ENCODE measurements at regions not wholly inside any gene's neighbourhood (a gene's known extent, or its start where the extent isn't known, plus 50 kb on each side); places are given as distances from the start of the nearest gene placed in this dataset.
"Not testable (repeated sequence)": the region's sequence is repeated elsewhere in the genome, so short reads cannot be mapped to it uniquely, and the experiment has no call there.

- not testable (repeated sequence) for ATAC-seq (ENCODE audit: insufficient read depth, low FRiP score); H3K27ac ChIP-seq (ENCODE audit: low read depth in 1 of 2, low read length in 1 of 2); H3K9me3 ChIP-seq (ENCODE audit: control insufficient read depth in 4 of 4, insufficient read depth in 3 of 4, low read length in 3 of 4); H3K36me3 ChIP-seq (ENCODE audit: control insufficient read depth in 4 of 4, insufficient read depth in 4 of 4, low read length in 4 of 4); H3K27me3 ChIP-seq (ENCODE audit: control insufficient read depth in 3 of 3, insufficient read depth in 3 of 3, low read length in 2 of 3); H3K4me1 ChIP-seq (ENCODE audit: control insufficient read depth in 5 of 5, insufficient read depth in 5 of 5, low read length in 5 of 5); H3K4me3 ChIP-seq; DNase-seq; H3K9ac ChIP-seq (ENCODE audit: insufficient read depth in 1 of 2, low read length in 2 of 2)
- WGBS, 2 donors: 82 to 85% methylated on average over 10 to 12 of the region's 16 CpGs
These were observed 62.6 kb upstream of the METTL9 start for GRCh38 chr16:21536740-21537139.

- not testable (repeated sequence) for H3K4me1 ChIP-seq (ENCODE audit: control insufficient read depth in 5 of 5, insufficient read depth in 5 of 5, low read length in 5 of 5); H3K9ac ChIP-seq (ENCODE audit: insufficient read depth in 1 of 2, low read length in 2 of 2); ATAC-seq (ENCODE audit: insufficient read depth, low FRiP score); H3K4me3 ChIP-seq; H3K27ac ChIP-seq (ENCODE audit: low read depth in 1 of 2, low read length in 1 of 2); H3K36me3 ChIP-seq (ENCODE audit: control insufficient read depth in 4 of 4, insufficient read depth in 4 of 4, low read length in 4 of 4); H3K27me3 ChIP-seq (ENCODE audit: control insufficient read depth in 3 of 3, insufficient read depth in 3 of 3, low read length in 2 of 3); DNase-seq; H3K9me3 ChIP-seq (ENCODE audit: control insufficient read depth in 4 of 4, insufficient read depth in 3 of 4, low read length in 3 of 4)
- WGBS, 2 donors: 96 to 98% methylated on average over 7 of the region's 8 CpGs
These were observed 61.8 kb upstream of the METTL9 start for GRCh38 chr16:21537598-21537997.

GRCh38 chr16:21539107-21539618 lies 60.2 kb upstream of the METTL9 start:
- H3K27ac ChIP-seq (ENCODE audit: low read depth in 1 of 2, low read length in 1 of 2); H3K4me1 ChIP-seq (ENCODE audit: control insufficient read depth in 5 of 5, insufficient read depth in 5 of 5, low read length in 5 of 5); H3K4me3 ChIP-seq; H3K9ac ChIP-seq (ENCODE audit: insufficient read depth in 1 of 2, low read length in 2 of 2); DNase-seq; ATAC-seq (ENCODE audit: insufficient read depth, low FRiP score); H3K36me3 ChIP-seq (ENCODE audit: control insufficient read depth in 4 of 4, insufficient read depth in 4 of 4, low read length in 4 of 4); H3K9me3 ChIP-seq (ENCODE audit: control insufficient read depth in 4 of 4, insufficient read depth in 3 of 4, low read length in 3 of 4); H3K27me3 ChIP-seq (ENCODE audit: control insufficient read depth in 3 of 3, insufficient read depth in 3 of 3, low read length in 2 of 3): not testable (repeated sequence)
- 85 to 87% methylated on average over 9 of the region's 9 CpGs for WGBS, 2 donors

GRCh38 chr16:21540770-21541433 lies 58.5 kb upstream of the METTL9 start:
- H3K27me3 ChIP-seq (ENCODE audit: control insufficient read depth in 3 of 3, insufficient read depth in 3 of 3, low read length in 2 of 3); H3K9ac ChIP-seq (ENCODE audit: insufficient read depth in 1 of 2, low read length in 2 of 2); H3K36me3 ChIP-seq (ENCODE audit: control insufficient read depth in 4 of 4, insufficient read depth in 4 of 4, low read length in 4 of 4); H3K4me3 ChIP-seq; DNase-seq; H3K27ac ChIP-seq (ENCODE audit: low read depth in 1 of 2, low read length in 1 of 2); H3K9me3 ChIP-seq (ENCODE audit: control insufficient read depth in 4 of 4, insufficient read depth in 3 of 4, low read length in 3 of 4); H3K4me1 ChIP-seq (ENCODE audit: control insufficient read depth in 5 of 5, insufficient read depth in 5 of 5, low read length in 5 of 5): not testable (repeated sequence)
- 52 to 68% methylated on average over 19 to 20 of the region's 21 CpGs for WGBS, 2 donors
- ATAC-seq (ENCODE audit: insufficient read depth, low FRiP score): peak; percentile 28

- not testable (repeated sequence) for H3K9me3 ChIP-seq (ENCODE audit: control insufficient read depth in 4 of 4, insufficient read depth in 3 of 4, low read length in 3 of 4); ATAC-seq (ENCODE audit: insufficient read depth, low FRiP score); H3K9ac ChIP-seq (ENCODE audit: insufficient read depth in 1 of 2, low read length in 2 of 2); H3K36me3 ChIP-seq (ENCODE audit: control insufficient read depth in 4 of 4, insufficient read depth in 4 of 4, low read length in 4 of 4); H3K27me3 ChIP-seq (ENCODE audit: control insufficient read depth in 3 of 3, insufficient read depth in 3 of 3, low read length in 2 of 3); H3K4me3 ChIP-seq; H3K4me1 ChIP-seq (ENCODE audit: control insufficient read depth in 5 of 5, insufficient read depth in 5 of 5, low read length in 5 of 5); H3K27ac ChIP-seq (ENCODE audit: low read depth in 1 of 2, low read length in 1 of 2); DNase-seq
- WGBS, 2 donors: 18 to 31% methylated on average over 7 to 9 of the region's 10 CpGs
These were observed 57.7 kb upstream of the METTL9 start for GRCh38 chr16:21541611-21542051.

GRCh38 chr16:21542075-21542474 lies 57.3 kb upstream of the METTL9 start:
- not testable (repeated sequence) for ATAC-seq (ENCODE audit: insufficient read depth, low FRiP score); H3K27ac ChIP-seq (ENCODE audit: low read depth in 1 of 2, low read length in 1 of 2); H3K9me3 ChIP-seq (ENCODE audit: control insufficient read depth in 4 of 4, insufficient read depth in 3 of 4, low read length in 3 of 4); H3K4me3 ChIP-seq; H3K27me3 ChIP-seq (ENCODE audit: control insufficient read depth in 3 of 3, insufficient read depth in 3 of 3, low read length in 2 of 3); H3K4me1 ChIP-seq (ENCODE audit: control insufficient read depth in 5 of 5, insufficient read depth in 5 of 5, low read length in 5 of 5); DNase-seq; H3K9ac ChIP-seq (ENCODE audit: insufficient read depth in 1 of 2, low read length in 2 of 2); H3K36me3 ChIP-seq (ENCODE audit: control insufficient read depth in 4 of 4, insufficient read depth in 4 of 4, low read length in 4 of 4)
- 58 to 76% methylated on average over 10 of the region's 15 CpGs for WGBS, 2 donors

- not testable (repeated sequence) for DNase-seq; H3K27ac ChIP-seq (ENCODE audit: low read depth in 1 of 2, low read length in 1 of 2); H3K4me1 ChIP-seq (ENCODE audit: control insufficient read depth in 5 of 5, insufficient read depth in 5 of 5, low read length in 5 of 5); H3K9me3 ChIP-seq (ENCODE audit: control insufficient read depth in 4 of 4, insufficient read depth in 3 of 4, low read length in 3 of 4); H3K27me3 ChIP-seq (ENCODE audit: control insufficient read depth in 3 of 3, insufficient read depth in 3 of 3, low read length in 2 of 3); H3K9ac ChIP-seq (ENCODE audit: insufficient read depth in 1 of 2, low read length in 2 of 2); H3K36me3 ChIP-seq (ENCODE audit: control insufficient read depth in 4 of 4, insufficient read depth in 4 of 4, low read length in 4 of 4); ATAC-seq (ENCODE audit: insufficient read depth, low FRiP score); H3K4me3 ChIP-seq
- WGBS, 2 donors: 64 to 70% methylated on average over 8 to 10 of the region's 15 CpGs
These were observed 56.8 kb upstream of the METTL9 start for GRCh38 chr16:21542491-21543124.

GRCh38 chr16:21543151-21543836 lies 56.1 kb upstream of the METTL9 start:
- not testable (repeated sequence) for H3K27ac ChIP-seq (ENCODE audit: low read depth in 1 of 2, low read length in 1 of 2); DNase-seq; H3K9ac ChIP-seq (ENCODE audit: insufficient read depth in 1 of 2, low read length in 2 of 2); H3K4me1 ChIP-seq (ENCODE audit: control insufficient read depth in 5 of 5, insufficient read depth in 5 of 5, low read length in 5 of 5); H3K36me3 ChIP-seq (ENCODE audit: control insufficient read depth in 4 of 4, insufficient read depth in 4 of 4, low read length in 4 of 4); H3K4me3 ChIP-seq; ATAC-seq (ENCODE audit: insufficient read depth, low FRiP score); H3K9me3 ChIP-seq (ENCODE audit: control insufficient read depth in 4 of 4, insufficient read depth in 3 of 4, low read length in 3 of 4); H3K27me3 ChIP-seq (ENCODE audit: control insufficient read depth in 3 of 3, insufficient read depth in 3 of 3, low read length in 2 of 3)
- 79 to 80% methylated on average over 12 of the region's 12 CpGs for WGBS, 2 donors

All from lung (tissue), 9 donors.